ENCODE measurements at regions not wholly inside any gene's neighbourhood (a gene's known extent, or its start where the extent isn't known, plus 50 kb on each side); places are given as distances from the start of the nearest gene placed in this dataset.

DNA sequence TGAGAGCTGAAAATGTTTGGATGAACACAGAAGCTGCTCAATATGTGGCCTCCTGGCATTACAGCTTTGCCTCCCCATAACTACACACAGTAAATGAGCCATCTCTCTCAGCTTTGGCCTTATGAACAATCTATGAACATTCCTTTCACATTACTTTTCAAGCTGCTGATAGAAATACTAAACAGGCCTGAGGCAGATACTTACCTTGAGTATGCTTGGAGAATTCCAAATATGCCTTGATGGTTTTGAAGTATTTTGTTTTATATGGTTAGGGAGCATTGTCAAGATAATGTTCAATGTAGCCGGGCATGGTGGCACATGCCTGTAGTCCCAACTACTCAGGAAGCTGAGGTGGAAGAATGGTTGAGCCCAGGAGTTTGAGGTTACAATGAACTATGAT, 104.5 kb downstream of the CD24 start:
- TF ChIP-seq EP300 (IDR thresholded peaks at IDR 0.05) (no peak), POLR2A (IDR thresholded peaks at IDR 0.05) (no peak)
- Histone ChIP-seq H3K4me1 (peaks cover 0 to 11% (median 0%) of the 10 kb centered on the region in 4 donors), H3K27me3 (no peaks in the 10 kb centered on the region), H3K9me3 (peaks cover 0 to 7% (median 0%) of the 10 kb centered on the region in 4 donors), H3K36me3 (no peaks in the 10 kb centered on the region), H3K4me3 (no peak overlapping the region), H3K27ac (no peak overlapping the region)
- intact Hi-C loops (cut with DNase I; ENCODE audit: low total_unique reads), result no loop called here
- no peak for DNase-seq
- WGBS, 5 donors, result 71 to 90% (median 85%) methylated on average over 1 of the region's 1 CpG

DNA sequence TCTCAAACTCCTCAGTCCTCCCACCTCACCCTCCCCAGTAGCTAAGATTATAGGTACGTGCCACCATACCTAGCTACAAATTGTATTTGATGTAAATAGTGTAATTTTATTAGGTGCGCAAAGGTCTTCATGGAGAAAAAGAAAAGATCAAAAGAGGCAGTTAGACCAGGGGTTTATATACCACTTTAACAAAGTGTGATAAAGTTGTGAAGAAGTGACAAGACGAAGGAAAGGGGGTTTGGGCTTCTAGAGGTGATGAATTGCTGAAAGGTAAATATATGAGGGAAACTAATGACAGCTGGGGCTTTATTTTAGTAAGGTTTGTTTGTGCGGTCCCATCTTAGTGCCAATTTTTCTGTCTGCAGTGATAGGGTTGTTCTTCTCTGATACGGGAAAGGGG, 105.3 kb downstream of the CD24 start:
- DNase-seq, result no peak
- TF ChIP-seq, protein P1, sequence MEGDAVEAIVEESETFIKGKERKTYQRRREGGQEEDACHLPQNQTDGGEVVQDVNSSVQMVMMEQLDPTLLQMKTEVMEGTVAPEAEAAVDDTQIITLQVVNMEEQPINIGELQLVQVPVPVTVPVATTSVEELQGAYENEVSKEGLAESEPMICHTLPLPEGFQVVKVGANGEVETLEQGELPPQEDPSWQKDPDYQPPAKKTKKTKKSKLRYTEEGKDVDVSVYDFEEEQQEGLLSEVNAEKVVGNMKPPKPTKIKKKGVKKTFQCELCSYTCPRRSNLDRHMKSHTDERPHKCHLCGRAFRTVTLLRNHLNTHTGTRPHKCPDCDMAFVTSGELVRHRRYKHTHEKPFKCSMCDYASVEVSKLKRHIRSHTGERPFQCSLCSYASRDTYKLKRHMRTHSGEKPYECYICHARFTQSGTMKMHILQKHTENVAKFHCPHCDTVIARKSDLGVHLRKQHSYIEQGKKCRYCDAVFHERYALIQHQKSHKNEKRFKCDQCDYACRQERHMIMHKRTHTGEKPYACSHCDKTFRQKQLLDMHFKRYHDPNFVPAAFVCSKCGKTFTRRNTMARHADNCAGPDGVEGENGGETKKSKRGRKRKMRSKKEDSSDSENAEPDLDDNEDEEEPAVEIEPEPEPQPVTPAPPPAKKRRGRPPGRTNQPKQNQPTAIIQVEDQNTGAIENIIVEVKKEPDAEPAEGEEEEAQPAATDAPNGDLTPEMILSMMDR (IDR thresholded peaks at IDR 0.05), result no peak
- TF ChIP-seq EP300 (IDR thresholded peaks at IDR 0.05) (no peak), POLR2A (IDR thresholded peaks at IDR 0.05) (no peak), POLR2AphosphoS5 (IDR thresholded peaks at IDR 0.05) (no peak)
- H3K36me3 ChIP-seq, result no peaks in the 10 kb centered on the region
- WGBS, 5 donors, result 82 to 91% (median 89%) methylated on average over 5 of the region's 5 CpGs
- no peak overlapping the region for H3K4me3 ChIP-seq
- peaks cover 0 to 7% (median 0%) of the 10 kb centered on the region in 4 donors for H3K9me3 ChIP-seq
- H3K27me3 ChIP-seq, result no peaks in the 10 kb centered on the region
- H3K27ac ChIP-seq, result no peak overlapping the region
- intact Hi-C loops (cut with DNase I; ENCODE audit: low total_unique reads), result no loop called here
- peaks cover 0 to 11% (median 0%) of the 10 kb centered on the region in 4 donors for H3K4me1 ChIP-seq

DNA sequence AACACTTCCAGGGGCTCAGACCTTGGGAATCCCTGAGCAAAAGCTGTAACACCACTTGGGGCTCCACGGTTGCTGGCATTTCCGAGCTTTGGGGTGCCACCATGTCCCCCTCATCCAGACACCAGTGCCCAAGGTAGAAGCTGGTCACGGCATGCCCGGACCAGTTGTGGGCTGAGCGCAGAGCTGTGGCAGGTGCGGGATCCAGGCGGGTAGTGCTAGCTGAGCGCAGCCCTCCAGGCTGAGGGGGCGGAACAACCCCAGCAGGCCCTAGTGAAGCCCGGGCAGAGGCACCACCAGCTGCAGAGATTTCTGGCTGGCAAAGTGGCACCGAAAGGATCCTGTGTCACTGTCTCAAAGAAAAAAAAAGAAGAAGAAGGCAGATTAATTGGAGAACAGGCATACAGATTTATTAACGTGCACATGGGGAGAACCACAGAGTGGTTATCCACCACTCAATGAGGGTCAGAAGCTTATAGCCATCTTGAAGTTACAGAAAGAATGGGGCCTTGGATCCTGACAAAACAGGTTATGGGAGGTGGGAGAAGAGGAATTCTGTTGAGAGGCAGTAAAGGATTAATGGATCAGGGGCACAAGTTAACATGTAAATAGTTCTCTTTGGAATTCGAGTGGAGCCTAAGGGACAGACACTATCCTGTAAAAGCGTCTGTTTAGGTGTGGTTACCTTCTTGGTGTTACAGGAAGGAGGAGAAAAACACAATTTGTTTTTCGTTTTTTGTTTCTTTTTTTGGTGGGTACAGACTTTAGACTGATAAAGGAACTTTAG, 107.5 kb downstream of the CD24 start:
- H3K36me3 ChIP-seq, result no peaks in the 10 kb centered on the region
- no peaks in the 10 kb centered on the region for H3K27me3 ChIP-seq
- no peak overlapping the region for H3K4me3 ChIP-seq
- WGBS, 5 donors, result 83 to 89% (median 87%) methylated on average over 10 to 15 of the region's 15 CpGs
- intact Hi-C loops (cut with DNase I; ENCODE audit: low total_unique reads), result no loop called here
- no peak for DNase-seq
- H3K9me3 ChIP-seq, result peaks cover 0 to 7% (median 4%) of the 10 kb centered on the region in 4 donors
- peaks cover 0 to 11% (median 0%) of the 10 kb centered on the region in 4 donors for H3K4me1 ChIP-seq
- H3K27ac ChIP-seq, result no peak overlapping the region
- TF ChIP-seq POLR2A (IDR thresholded peaks at IDR 0.05) (no peak), POLR2AphosphoS5 (IDR thresholded peaks at IDR 0.05) (no peak), EP300 (IDR thresholded peaks at IDR 0.05) (no peak)
- TF ChIP-seq, protein P1 (IDR thresholded peaks at IDR 0.05), result no peak

DNA sequence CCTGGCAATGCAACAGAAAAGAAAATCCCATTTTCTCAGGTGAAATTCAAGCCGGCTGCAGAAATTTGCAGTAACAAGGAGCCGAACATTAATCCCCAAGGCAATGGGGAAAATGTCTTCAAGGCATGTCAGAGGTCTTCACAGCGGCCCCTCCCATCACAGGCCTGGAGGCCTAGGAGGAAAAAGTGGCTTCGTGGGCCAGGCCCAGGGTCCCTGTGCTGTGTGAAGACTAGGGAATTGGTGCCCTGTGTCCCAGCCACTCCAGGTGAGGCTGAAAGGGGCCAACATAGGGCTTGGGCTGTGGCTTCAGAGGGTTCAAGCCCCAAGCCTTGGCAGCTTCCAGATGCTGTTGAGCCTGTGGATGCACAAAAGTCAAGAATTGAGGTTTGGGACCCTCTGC, 111.7 kb downstream of the CD24 start:
- Histone ChIP-seq H3K36me3 (no peaks in the 10 kb centered on the region), H3K9me3 (peaks cover 0 to 16% (median 5%) of the 10 kb centered on the region in 4 donors), H3K4me1 (no peaks in the 10 kb centered on the region), H3K27me3 (no peaks in the 10 kb centered on the region), H3K4me3 (no peak overlapping the region), H3K27ac (no peak overlapping the region)
- no peak for DNase-seq
- 87 to 99% (median 95%) methylated on average over 4 of the region's 4 CpGs for WGBS, 5 donors
- intact Hi-C loops (cut with DNase I; ENCODE audit: low total_unique reads), result no loop called here
- TF ChIP-seq EP300 (IDR thresholded peaks at IDR 0.05) (no peak), POLR2AphosphoS5 (IDR thresholded peaks at IDR 0.05) (no peak), POLR2A (IDR thresholded peaks at IDR 0.05) (no peak)
- TF ChIP-seq, protein P1 (IDR thresholded peaks at IDR 0.05), result no peak

DNA sequence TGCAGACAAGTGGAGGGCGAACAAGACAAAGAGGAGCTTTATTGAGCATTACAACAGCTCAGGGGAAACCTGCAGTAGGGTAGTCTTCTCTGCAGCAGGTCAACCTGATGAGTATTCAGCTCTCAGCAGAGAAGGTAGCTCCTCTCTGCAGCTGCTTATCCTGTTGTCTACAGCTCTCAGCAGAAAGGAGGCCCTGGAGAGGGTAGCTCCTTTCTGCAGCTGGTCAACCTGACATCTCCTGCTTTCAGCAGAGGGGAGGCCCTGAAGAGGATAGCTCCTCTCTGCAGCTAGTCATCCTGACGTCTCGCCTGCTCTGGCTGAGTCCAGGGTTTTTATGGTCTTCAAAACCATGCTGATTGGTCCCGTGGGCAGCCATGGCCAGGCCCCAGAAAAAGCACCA, 113.6 kb downstream of the CD24 start:
- TF ChIP-seq POLR2AphosphoS5 (IDR thresholded peaks at IDR 0.05), result no peak
- no peak for TF ChIP-seq POLR2A (IDR thresholded peaks at IDR 0.05)
- TF ChIP-seq, protein P1 (IDR thresholded peaks at IDR 0.05), result no peak
- no peaks in the 10 kb centered on the region for H3K4me1 ChIP-seq
- peaks cover 0 to 16% (median 5%) of the 10 kb centered on the region in 4 donors for H3K9me3 ChIP-seq
- H3K36me3 ChIP-seq, result no peaks in the 10 kb centered on the region
- H3K4me3 ChIP-seq, result no peak overlapping the region
- intact Hi-C loops (cut with DNase I; ENCODE audit: low total_unique reads), result no loop called here
- H3K27ac ChIP-seq, result no peak overlapping the region
- WGBS, 5 donors, result 81 to 98% (median 93%) methylated on average over 4 of the region's 4 CpGs
- H3K27me3 ChIP-seq, result no peaks in the 10 kb centered on the region
- DNase-seq, result no peak

Measured in stomach (tissue), 8 donors.